ENCODE measurements at regions not wholly inside any gene's neighbourhood (a gene's known extent, or its start where the extent isn't known, plus 50 kb on each side); places are given as distances from the start of the nearest gene placed in this dataset.
"Not testable (repeated sequence)": the region's sequence is repeated elsewhere in the genome, so short reads cannot be mapped to it uniquely, and the experiment has no call there.

GRCh38 chr1:95536501-95536900, 302.5 kb downstream of the RWDD3 start:
- TF ChIP-seq CTCF (conservative IDR thresholded peaks at IDR 0.05; ENCODE audit: control insufficient read depth, insufficient read depth, low read depth, low read length), result no peak
- no peak for DNase-seq (ENCODE audit: low read depth)
- no peak overlapping the region for H3K4me3 ChIP-seq (ENCODE audit: control insufficient read depth, low read depth, low read length)

- DNase-seq (ENCODE audit: low read depth), result no peak
- no peak for TF ChIP-seq CTCF (conservative IDR thresholded peaks at IDR 0.05; ENCODE audit: control insufficient read depth, insufficient read depth, low read depth, low read length)
- H3K4me3 ChIP-seq (ENCODE audit: control insufficient read depth, low read depth, low read length), result no peak overlapping the region
Measured at GRCh38 chr1:95537176-95537575, 303.2 kb downstream of the RWDD3 start.

GRCh38 chr1:95538242-95538641, 304.2 kb downstream of the RWDD3 start:
- DNase-seq (ENCODE audit: low read depth); H3K4me3 ChIP-seq (ENCODE audit: control insufficient read depth, low read depth, low read length): not testable (repeated sequence)

- no peak for TF ChIP-seq CTCF (conservative IDR thresholded peaks at IDR 0.05; ENCODE audit: control insufficient read depth, insufficient read depth, low read depth, low read length)
- H3K4me3 ChIP-seq (ENCODE audit: control insufficient read depth, low read depth, low read length), result no peak overlapping the region
- DNase-seq (ENCODE audit: low read depth), result no peak
Measured at GRCh38 chr1:95542936-95543335, 308.9 kb downstream of the RWDD3 start.

GRCh38 chr1:95547005-95547404, 313.0 kb downstream of the RWDD3 start:
- no peak for DNase-seq (ENCODE audit: low read depth)
- no peak overlapping the region for H3K4me3 ChIP-seq (ENCODE audit: control insufficient read depth, low read depth, low read length)
- no peak for TF ChIP-seq CTCF (conservative IDR thresholded peaks at IDR 0.05; ENCODE audit: control insufficient read depth, insufficient read depth, low read depth, low read length)

GRCh38 chr1:95548211-95548610, 314.2 kb downstream of the RWDD3 start:
- no peak for DNase-seq (ENCODE audit: low read depth)
- H3K4me3 ChIP-seq (ENCODE audit: control insufficient read depth, low read depth, low read length), result no peak overlapping the region
- no peak for TF ChIP-seq CTCF (conservative IDR thresholded peaks at IDR 0.05; ENCODE audit: control insufficient read depth, insufficient read depth, low read depth, low read length)

GRCh38 chr1:95551201-95551600, 317.2 kb downstream of the RWDD3 start:
- no peak overlapping the region for H3K4me3 ChIP-seq (ENCODE audit: control insufficient read depth, low read depth, low read length)
- DNase-seq (ENCODE audit: low read depth), result no peak
- no peak for TF ChIP-seq CTCF (conservative IDR thresholded peaks at IDR 0.05; ENCODE audit: control insufficient read depth, insufficient read depth, low read depth, low read length)

Measured in fibroblast of mammary gland (primary cell).